Erythroblast (primary cell): ENCODE measurements at regions not wholly inside any gene's neighbourhood (a gene's known extent, or its start where the extent isn't known, plus 50 kb on each side); places are given as distances from the start of the nearest gene placed in this dataset.
"Not testable (repeated sequence)": the region's sequence is repeated elsewhere in the genome, so short reads cannot be mapped to it uniquely, and the experiment has no call there.

Experiments
- GATA1 ChIP-seq: IDR thresholded peaks from 2 replicates; pipeline ENCODE4 v1.6.1; 2011; ENCODE audit warnings: low read depth, mild to moderate bottlenecking, control low read depth, low read length, moderate library complexity
- POLR2A ChIP-seq: IDR thresholded peaks from 2 replicates; pipeline ENCODE4 v1.6.1; 2011; ENCODE audit warnings: mild to moderate bottlenecking, low read length

- not testable (repeated sequence) for TF ChIP-seq POLR2A, GATA1
Measured at GRCh38 chr1:206335162-206335561, 131.8 kb downstream of the SRGAP2 start.
